NCI-H510A (cell line): ENCODE measurements at regions not wholly inside any gene's neighbourhood (a gene's known extent, or its start where the extent isn't known, plus 50 kb on each side); places are given as distances from the start of the nearest gene placed in this dataset.
A peak's percentile ranks its signal among the peaks of the same experiment; 100 is the strongest.
"Not testable (repeated sequence)": the region's sequence is repeated elsewhere in the genome, so short reads cannot be mapped to it uniquely, and the experiment has no call there.

Experiments used
- DNase-seq: peaks from one replicate; lab custom pipeline; 2025; lab: John Stamatoyannopoulos, UW

DNA sequence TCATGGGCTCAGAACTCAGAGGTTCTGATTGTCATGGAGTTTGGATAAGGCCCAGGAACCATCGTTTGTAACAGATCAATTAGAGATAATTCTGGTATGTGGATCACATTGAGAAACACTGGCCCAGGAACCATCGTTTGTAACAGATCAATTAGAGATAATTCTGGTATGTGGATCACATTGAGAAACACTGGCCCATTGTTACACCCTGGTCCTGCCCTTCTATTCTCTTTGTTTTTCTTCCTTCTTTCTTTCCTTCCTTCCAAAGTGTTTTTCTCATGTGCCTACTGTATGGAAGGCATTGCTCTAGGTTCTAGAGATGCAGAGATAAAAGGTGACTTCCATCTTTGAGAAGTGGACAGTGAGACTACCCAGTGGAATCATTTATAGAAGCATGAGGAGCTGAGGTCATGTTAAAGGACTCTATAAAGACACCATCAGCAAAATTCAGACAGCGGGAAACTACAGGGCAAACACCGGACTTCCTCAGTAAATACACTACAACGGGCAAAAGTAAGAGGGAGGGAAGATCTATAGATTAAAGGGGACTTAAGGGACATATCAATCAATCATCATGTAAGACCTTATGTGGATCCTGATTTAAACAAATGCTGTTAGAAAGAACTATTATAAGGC, 153.8 kb downstream of the UNC5CL start:
- no peak for DNase-seq

- peak; percentile 74 for DNase-seq
Measured at GRCh38 chr6:40882323-40882997, 156.6 kb downstream of the UNC5CL start.

DNA sequence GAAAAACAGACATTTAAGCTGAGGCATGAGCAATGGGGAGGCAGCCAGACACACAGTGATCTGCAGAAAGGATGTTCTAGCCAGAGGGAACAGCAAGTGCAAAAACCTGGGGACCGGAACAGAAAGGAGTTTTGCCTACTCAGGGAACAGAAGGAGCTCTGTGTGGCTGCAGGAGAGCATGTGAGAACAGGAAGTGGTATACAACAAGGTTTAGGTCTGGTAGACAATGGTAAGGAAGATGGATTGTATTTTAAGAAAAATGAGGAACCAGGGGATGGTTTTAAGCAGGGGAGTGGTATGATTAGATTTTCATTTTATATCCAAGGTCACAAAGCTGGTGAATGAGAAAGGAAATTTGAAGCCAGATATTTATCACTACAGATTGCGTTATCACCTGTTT, 157.5 kb downstream of the UNC5CL start:
- DNase-seq = no peak

DNA sequence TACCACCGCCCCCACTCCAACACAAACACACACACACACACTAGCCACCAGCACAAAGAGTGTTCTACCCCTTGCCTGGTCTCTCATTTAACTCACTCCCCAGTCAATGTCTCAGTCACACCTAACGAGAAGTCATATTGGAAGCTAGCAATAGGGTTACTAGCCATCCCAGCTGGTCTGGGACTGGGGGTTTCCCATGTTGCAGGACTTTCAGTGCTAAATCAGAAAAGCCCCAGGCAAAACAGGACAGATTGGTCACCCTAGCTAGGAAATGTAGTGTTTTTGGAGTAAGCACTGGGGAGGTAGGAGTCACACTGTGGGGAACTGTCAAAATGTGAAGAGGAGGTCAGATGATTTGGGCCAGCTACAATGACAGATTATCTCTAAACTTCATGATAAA, 158.1 kb downstream of the UNC5CL start:
- no peak for DNase-seq

DNA sequence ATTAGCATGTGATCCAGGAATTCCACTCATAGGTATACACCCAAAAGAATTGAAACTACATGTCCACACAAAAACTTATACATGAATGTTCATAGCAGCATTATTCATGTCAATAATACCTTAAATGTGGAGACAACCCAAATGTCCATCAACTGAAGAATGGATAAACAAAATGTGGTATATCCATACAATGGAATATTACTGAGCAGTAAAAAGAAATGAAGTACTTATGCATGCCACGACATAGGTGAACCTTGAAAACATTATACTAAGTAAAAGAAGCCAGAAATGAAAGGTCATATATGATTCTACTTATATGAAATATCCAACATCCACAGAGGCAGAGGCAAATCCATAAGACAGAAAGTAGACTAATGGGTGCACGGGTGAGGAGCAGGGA, 159.9 kb downstream of the UNC5CL start:
- no peak for DNase-seq

- no peak for DNase-seq
Measured at GRCh38 chr6:40877362-40877761, 161.7 kb downstream of the UNC5CL start.

DNA sequence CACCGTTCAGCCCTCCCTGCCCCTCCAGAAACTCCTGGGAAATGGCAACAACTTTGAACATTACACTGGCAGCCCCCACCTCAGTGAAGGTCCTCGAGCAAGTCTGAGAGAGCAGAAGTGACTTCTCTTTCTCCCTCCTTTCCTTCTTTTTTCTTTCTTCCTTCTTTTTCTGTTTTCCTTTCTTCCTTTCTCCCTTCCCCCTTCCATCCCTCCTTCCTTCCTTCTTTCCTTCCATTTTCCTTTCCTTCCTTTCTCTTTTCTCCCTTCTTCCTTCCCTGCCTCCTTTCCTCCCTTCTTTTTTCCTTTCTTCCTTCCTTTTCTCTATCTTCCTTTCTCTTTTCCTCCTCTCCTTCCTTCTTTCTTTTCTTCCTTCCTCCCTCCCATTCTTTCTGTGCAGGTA, 162.7 kb downstream of the UNC5CL start:
- DNase-seq = no peak

- no peak for DNase-seq
Measured at GRCh38 chr6:40874495-40874894, 164.5 kb downstream of the UNC5CL start.

DNA sequence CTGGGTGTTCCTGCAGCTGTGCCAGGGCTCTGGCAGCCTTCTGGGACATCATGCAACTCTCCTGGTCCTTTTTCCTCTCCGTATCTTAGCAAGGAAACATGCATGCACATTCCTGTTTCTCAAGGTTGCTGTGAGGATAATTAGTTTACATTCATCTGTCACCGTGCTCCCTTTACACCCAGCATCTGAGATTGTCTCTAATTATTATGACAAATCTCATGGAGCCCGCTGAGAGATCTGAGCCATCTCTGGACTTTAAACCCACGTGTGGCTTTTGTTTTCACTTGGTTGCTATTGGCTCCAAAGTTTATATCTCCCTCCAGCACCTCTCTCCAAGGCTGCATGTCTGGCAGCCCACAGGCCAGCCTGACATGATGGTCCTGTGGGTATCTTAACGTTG, 167.6 kb downstream of the UNC5CL start:
- DNase-seq = no peak

- DNase-seq = not testable (repeated sequence)
Measured at GRCh38 chr6:40868089-40868865, 170.7 kb downstream of the UNC5CL start.

DNA sequence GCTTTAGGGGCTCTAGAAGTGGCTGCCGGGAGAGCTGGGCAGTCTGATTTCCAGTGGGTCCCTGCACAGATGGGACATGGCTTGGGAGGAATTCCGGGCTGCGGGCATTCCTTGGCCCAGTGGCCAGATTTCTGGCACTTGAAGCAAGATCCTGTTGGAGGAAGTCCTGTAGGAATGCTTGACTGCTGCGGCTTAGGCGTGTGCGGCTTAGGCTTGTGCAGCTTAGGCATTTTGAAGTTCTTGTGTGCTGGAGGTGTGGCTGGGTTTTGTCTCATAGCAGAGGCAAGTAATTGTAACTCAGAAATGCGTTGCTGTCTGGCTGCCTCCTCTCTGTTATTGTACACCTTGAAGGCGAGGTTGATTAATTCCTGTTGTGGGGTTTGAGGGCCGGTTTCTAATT, 171.5 kb downstream of the UNC5CL start:
- not testable (repeated sequence) for DNase-seq

GRCh38 chr6:40865259-40865658, 173.8 kb downstream of the UNC5CL start:
- not testable (repeated sequence) for DNase-seq

DNA sequence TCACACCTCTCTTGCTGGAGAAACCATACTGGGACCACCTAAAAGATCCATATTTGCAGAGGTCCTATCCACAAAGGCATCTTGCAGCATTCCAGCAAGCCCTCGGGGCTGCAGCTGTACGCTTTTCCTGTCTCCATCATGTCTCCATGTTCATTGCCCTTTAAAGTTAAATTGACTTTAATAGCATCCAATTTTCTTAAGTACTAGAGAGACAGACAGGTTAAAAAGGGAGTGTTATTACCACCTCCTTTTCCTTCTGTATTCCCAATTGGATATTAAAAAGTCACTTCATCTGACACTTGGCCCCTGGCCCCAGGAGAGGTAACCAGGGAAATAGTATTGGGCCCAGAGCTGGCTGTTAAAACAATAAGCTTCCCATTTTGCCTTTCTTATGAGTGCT, 178.6 kb downstream of the UNC5CL start:
- DNase-seq = no peak

DNA sequence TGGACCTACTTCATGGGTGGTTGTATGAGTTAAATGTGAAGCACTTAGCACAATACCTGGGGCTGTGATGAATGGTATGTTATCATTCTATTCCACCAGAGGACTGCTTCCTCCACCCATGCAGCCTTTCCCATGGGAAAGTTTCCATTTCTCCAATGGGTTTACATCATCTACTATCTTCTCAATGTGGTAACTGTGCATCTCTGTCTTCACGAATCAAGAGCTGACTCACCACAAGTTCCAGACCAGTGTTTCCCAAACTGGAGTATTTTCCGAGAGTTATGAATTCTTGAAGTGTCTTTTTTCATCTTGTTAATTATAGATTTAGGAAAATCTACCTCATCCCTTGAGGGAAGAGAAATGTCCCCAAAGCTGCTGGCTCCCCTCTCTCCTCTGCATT, 182.8 kb downstream of the UNC5CL start:
- DNase-seq = no peak

DNA sequence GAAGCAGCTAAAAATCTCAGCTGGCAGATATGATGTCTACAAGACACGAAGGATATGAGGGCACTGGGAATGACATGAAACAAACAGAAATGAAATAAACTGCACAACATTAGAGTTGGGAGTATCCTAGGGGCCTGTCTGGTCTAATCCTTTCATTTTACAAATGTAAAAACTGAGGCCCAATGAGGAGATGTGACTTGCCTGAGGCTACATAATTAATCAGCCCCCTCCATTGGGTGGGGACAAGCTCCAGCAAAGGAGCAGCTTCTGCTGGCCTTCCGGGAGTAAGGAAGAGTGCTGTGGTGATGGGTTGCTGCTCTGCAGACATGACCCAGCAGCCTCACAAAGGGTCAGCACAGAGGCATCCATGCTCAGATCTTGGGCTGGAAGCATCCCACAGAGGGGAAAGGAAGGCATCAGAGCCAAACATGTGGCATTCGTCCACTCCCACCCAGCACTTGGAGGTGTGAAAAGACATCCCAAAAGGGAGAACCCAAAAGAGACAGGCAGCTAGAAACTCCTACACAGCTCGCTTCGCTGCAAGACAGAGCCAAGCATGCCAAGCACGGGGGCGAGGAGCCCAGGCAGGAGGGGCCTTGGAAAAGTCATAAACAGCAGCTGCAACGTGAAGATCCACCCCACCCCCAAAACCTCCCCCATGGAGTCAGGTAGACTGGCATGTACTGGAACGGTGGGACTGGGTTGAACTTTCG, 183.7 kb downstream of the UNC5CL start:
- DNase-seq = no peak

DNA sequence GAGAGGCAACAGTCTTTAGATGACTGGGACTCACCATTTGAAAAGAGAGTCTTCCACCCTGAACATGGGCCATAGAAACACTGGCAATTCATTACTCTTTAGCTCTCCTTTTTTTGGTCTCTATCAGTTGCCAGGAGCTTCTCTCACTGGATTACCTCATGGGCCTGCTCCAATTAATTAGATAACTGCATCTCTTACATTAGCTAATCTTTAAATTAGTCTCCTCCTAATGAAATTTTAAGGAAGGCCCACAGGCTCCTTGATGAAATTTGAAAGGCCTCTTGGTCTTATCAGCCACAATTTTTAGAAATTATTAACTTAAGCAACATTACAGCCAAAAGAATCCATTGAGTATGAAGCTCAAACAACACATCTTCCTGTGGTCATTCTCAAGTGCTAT, 184.4 kb downstream of the UNC5CL start:
- no peak for DNase-seq

DNA sequence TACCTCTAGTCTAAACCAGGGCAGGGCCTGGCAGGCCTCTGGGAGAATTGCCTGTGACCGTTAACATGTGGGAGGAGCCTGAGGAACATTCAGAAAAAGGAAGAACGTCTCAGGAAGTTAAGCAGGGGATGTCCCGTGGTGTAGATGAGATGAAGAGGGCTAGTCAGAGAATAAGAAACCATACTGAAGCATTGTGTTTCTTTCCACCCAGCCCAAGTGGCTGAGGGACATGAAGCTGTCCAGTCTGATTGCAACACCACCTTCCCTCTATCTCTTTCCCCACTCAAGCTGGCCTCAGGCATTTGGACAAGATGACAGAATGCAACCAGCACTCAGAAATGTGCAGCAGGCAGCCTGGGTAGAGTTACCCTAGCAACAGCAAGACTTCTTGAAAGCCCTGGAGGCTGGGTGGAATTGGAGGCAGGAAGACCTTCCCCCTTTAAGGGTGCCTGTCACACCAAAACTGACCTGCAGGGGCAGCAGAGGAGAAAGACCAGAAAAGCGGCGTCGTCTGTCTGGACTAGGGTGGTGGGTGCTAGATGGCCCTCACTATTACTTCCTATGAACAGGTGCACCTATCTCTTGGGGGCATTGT, 186.1 kb downstream of the UNC5CL start:
- DNase-seq = no peak

GRCh38 chr6:40849546-40849945, 189.5 kb downstream of the UNC5CL start:
- DNase-seq = no peak

- DNase-seq = no peak
Measured at GRCh38 chr6:40848868-40849514, 190.0 kb downstream of the UNC5CL start.

DNA sequence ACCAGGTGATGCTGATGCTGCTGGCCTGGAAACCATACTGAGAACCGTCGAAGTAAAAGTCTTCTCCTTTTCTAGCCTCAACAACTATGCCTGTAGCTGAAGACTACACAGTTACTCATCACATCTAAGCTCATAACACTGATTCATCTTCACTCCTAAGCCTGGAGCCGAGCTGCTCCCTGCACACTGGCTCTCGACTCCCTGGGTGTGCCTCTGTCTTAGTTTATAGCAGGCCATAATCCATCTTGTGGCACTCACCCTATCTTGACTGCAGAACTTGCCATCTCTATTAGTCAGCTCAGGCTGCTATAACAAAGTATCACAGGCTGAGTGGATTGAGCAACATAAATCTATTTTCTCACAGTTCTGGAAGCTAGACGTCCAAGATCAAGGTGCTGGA, 191.0 kb downstream of the UNC5CL start:
- no peak for DNase-seq

- peak; percentile 22 for DNase-seq
Measured at GRCh38 chr6:40845553-40845952, 193.5 kb downstream of the UNC5CL start.

DNA sequence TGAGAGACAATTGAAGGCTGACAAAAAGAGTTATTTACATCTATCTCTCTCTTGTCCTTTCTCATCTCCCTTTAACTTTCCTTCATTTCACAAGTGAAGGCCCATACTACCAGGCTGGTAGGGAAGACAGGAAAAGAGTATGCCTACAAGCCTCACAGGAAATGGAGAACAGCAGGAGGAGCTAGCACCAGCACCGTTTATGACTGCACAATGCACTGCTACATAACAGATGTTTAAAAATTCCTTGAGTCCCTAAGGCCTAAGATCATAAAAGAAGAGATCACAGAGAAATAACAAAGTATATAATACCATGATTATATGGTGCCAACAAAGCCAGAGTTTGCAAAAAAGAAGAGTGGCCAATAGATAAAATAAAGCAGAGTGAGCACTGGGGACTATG, 194.8 kb downstream of the UNC5CL start:
- no peak for DNase-seq
